ENCODE measurements at regions not wholly inside any gene's neighbourhood (a gene's known extent, or its start where the extent isn't known, plus 50 kb on each side); places are given as distances from the start of the nearest gene placed in this dataset.

GRCh38 chr6:130765181-130765727 lies 62.0 kb upstream of the SMLR1 start:
- H3K27me3 ChIP-seq: no peaks in the 10 kb centered on the region
- H3K9me3 ChIP-seq: no peaks in the 10 kb centered on the region
- H3K4me1 ChIP-seq: no peaks in the 10 kb centered on the region
- H3K36me3 ChIP-seq (ENCODE audit: low read depth, missing control alignments): no peaks in the 10 kb centered on the region
- intact Hi-C loops (cut with DNase I; ENCODE audit: low total_unique reads): no loop called here
- no peak overlapping the region for H3K4me3 ChIP-seq
- TF ChIP-seq POLR2A (IDR thresholded peaks at IDR 0.05): no peak
- no peak overlapping the region for H3K27ac ChIP-seq
- DNase-seq: no peak
- WGBS, 2 donors: 65 to 84% methylated on average over 3 of the region's 3 CpGs

GRCh38 chr6:130766239-130767144 lies 60.7 kb upstream of the SMLR1 start:
- Histone ChIP-seq H3K9me3 (no peaks in the 10 kb centered on the region), H3K36me3 (ENCODE audit: low read depth, missing control alignments) (no peaks in the 10 kb centered on the region), H3K27me3 (no peaks in the 10 kb centered on the region), H3K27ac (no peak overlapping the region), H3K4me1 (no peaks in the 10 kb centered on the region), H3K4me3 (no peak overlapping the region)
- intact Hi-C loops (cut with DNase I; ENCODE audit: low total_unique reads): no loop called here
- WGBS, 2 donors: 66 to 77% methylated on average over 7 of the region's 7 CpGs
- no peak for TF ChIP-seq CTCF (IDR thresholded peaks at IDR 0.05)
- TF ChIP-seq POLR2A (IDR thresholded peaks at IDR 0.05): no peak
- no peak for DNase-seq

DNA sequence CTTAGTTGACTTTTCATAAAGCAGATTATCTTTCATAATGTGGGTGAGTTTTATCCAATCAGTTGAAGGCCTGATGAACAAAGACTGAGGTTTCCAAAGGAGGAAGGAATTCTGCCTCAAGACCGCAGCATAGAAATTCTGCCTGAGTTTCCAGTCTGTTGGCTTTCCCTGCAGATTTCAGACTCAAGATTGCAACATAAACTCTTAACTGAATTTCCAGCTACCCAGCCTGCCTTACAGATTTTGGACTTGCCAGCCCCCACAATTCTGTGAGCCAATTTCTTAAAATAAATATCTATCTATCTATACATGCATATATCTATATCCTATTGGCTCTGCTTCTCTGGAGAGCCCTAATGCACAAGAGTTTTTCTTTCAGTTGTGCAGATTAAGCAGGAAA lies 57.3 kb upstream of the SMLR1 start:
- TF ChIP-seq CTCF (IDR thresholded peaks at IDR 0.05) (no peak), POLR2A (IDR thresholded peaks at IDR 0.05) (no peak)

DNA sequence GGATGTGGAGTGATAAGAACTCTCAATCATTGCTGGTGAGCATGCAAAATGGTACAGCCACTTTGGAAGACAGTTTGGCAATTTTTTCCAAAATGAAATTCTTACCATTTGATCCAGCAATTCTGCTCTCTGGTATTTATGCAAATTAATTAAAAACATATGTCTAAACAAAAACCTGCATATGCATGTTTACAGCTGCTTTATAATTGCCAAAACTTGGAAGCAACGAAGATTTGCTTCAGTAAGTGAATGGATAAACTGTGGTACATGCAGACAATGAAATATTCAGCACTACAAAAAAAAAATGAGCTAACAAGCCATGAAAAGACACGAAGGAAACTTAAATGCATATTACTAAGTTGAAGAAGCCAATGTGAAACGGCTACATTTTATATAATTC lies 55.5 kb upstream of the SMLR1 start:
- TF ChIP-seq CTCF (IDR thresholded peaks at IDR 0.05): no peak
- no peak for TF ChIP-seq POLR2A (IDR thresholded peaks at IDR 0.05)
- Histone ChIP-seq H3K27ac (no peak overlapping the region), H3K4me3 (no peak overlapping the region), H3K4me1 (no peaks in the 10 kb centered on the region), H3K27me3 (no peaks in the 10 kb centered on the region), H3K36me3 (ENCODE audit: low read depth, missing control alignments) (no peaks in the 10 kb centered on the region), H3K9me3 (no peaks in the 10 kb centered on the region)
- intact Hi-C loops (cut with DNase I; ENCODE audit: low total_unique reads): no loop called here
- WGBS, 2 donors: 51 to 73% methylated on average over 3 of the region's 3 CpGs
- DNase-seq: no peak

More for the DNA sequence above, 57.3 kb upstream of the SMLR1 start:
- Histone ChIP-seq H3K36me3 (ENCODE audit: low read depth, missing control alignments) (no peaks in the 10 kb centered on the region), H3K9me3 (no peaks in the 10 kb centered on the region), H3K27ac (no peak overlapping the region), H3K4me1 (no peaks in the 10 kb centered on the region), H3K4me3 (no peak overlapping the region), H3K27me3 (no peaks in the 10 kb centered on the region)
- 76 to 90% methylated on average over 1 of the region's 1 CpG for WGBS, 2 donors
- no peak for DNase-seq
- intact Hi-C loops (cut with DNase I; ENCODE audit: low total_unique reads): no loop called here

DNA sequence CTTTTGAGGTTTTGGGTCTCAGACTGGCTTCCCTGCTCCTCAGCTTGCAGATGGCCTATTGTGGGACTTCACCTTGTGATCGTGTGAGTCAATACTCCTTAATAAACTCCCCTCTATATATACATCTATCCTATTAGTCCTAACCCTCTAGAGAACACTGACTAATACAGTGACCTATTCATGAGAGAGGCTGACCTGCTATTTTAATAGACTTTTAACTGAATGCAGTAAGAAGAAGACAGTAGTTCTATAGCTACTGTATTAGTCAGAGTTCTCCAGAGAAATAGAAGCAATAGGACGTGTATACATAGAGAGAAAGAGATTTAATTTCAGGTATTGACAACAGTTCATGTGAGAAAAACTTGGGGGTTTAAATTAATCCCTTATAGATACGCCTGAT lies 53.3 kb upstream of the SMLR1 start:
- Histone ChIP-seq H3K9me3 (no peaks in the 10 kb centered on the region), H3K27ac (no peak overlapping the region), H3K27me3 (no peaks in the 10 kb centered on the region), H3K4me3 (no peak overlapping the region), H3K4me1 (no peaks in the 10 kb centered on the region), H3K36me3 (ENCODE audit: low read depth, missing control alignments) (no peaks in the 10 kb centered on the region)
- intact Hi-C loops (cut with DNase I; ENCODE audit: low total_unique reads): no loop called here
- no peak for DNase-seq
- TF ChIP-seq CTCF (IDR thresholded peaks at IDR 0.05) (no peak), POLR2A (IDR thresholded peaks at IDR 0.05) (no peak)
- WGBS, 2 donors: 87 to 88% methylated on average over 3 of the region's 3 CpGs
